ENCODE measurements at regions not wholly inside any gene's neighbourhood (a gene's known extent, or its start where the extent isn't known, plus 50 kb on each side); places are given as distances from the start of the nearest gene placed in this dataset.
"Not testable (repeated sequence)": the region's sequence is repeated elsewhere in the genome, so short reads cannot be mapped to it uniquely, and the experiment has no call there.

DNA sequence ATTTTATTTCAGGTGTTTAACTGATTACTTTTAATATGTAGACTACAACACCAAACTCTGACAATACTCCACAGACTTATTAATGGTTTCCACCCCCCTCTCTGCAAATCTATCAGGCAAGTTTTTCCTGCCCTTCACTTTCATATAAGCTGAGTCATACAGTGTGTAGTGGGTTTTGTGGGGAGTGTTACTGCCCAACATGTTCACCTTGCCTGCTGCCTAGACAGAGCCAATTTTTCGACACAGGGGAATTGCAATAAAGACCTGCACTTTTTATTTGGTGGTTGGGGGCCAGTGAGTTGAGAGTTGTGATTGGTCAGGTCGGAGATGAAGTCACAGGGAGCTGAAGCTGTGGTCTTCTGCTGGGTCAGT is 119.7 kb downstream of the PPIAL4G start:
- Histone ChIP-seq H3K27ac (no peak overlapping the region), H3K4me3 (no peak overlapping the region), H3K27me3 (peaks cover 44% of the 10 kb centered on the region), H3K9me3 (ENCODE audit: low read depth) (no peaks in the 10 kb centered on the region), H3K36me3 (no peaks in the 10 kb centered on the region), H3K4me1 (ENCODE audit: low read depth) (peaks cover 6% of the 10 kb centered on the region)
- no peak for DNase-seq (ENCODE audit: low read depth in 1 of 2, low spot score in 1 of 2)
- TF ChIP-seq, protein P1, sequence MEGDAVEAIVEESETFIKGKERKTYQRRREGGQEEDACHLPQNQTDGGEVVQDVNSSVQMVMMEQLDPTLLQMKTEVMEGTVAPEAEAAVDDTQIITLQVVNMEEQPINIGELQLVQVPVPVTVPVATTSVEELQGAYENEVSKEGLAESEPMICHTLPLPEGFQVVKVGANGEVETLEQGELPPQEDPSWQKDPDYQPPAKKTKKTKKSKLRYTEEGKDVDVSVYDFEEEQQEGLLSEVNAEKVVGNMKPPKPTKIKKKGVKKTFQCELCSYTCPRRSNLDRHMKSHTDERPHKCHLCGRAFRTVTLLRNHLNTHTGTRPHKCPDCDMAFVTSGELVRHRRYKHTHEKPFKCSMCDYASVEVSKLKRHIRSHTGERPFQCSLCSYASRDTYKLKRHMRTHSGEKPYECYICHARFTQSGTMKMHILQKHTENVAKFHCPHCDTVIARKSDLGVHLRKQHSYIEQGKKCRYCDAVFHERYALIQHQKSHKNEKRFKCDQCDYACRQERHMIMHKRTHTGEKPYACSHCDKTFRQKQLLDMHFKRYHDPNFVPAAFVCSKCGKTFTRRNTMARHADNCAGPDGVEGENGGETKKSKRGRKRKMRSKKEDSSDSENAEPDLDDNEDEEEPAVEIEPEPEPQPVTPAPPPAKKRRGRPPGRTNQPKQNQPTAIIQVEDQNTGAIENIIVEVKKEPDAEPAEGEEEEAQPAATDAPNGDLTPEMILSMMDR (IDR thresholded peaks at IDR 0.05; ENCODE audit: low read depth, low read length) = no peak

DNA sequence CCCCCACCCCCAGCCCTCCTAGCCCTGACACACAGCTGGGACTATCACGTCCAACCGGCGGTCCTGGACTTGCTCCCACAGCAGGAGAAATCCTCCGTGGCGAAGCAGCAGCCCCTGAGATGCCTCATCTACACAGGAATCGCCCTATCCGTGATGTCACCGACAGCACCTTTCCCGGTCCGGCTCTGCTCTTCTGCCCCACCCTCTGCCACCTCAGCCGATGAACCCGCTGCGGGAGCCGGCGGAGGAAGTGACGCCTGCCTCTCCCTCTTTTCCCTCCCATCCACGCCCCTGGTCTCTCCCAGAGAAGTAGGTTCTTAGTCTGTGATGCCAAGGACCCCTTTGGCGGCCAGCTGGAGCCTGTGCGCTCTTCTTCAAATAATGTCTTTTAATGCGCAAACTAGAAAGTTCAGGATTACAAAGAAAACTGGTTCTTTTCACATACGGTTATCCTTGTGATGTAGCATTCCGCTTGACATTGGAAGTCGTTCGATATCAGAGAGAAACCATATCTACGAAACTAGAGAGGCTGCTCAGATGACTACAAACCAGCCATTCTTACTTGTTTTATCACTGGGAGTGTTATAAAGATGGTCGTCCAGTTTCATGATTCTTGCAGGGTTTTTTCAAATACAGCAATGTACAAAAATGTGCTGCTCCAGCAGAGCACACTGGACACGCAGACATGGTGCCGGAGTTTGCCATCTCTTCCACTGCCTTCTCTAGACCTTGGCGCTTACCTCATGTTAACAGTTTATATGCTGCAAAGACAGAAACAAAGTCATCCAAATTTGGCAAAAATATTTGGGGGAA is 120.3 kb downstream of the PPIAL4G start:
- peaks cover 6% of the 10 kb centered on the region for H3K4me1 ChIP-seq (ENCODE audit: low read depth)
- no peaks in the 10 kb centered on the region for H3K36me3 ChIP-seq
- no peak overlapping the region for H3K27ac ChIP-seq
- H3K9me3 ChIP-seq (ENCODE audit: low read depth) = no peaks in the 10 kb centered on the region
- peak overlapping the region; percentile 12 for H3K4me3 ChIP-seq
- DNase-seq (ENCODE audit: low read depth in 1 of 2, low spot score in 1 of 2) = peak; percentile 31 to 58
- H3K27me3 ChIP-seq = peaks cover 44% of the 10 kb centered on the region
- TF ChIP-seq, protein P1 (IDR thresholded peaks at IDR 0.05; ENCODE audit: low read depth, low read length) = no peak

DNA sequence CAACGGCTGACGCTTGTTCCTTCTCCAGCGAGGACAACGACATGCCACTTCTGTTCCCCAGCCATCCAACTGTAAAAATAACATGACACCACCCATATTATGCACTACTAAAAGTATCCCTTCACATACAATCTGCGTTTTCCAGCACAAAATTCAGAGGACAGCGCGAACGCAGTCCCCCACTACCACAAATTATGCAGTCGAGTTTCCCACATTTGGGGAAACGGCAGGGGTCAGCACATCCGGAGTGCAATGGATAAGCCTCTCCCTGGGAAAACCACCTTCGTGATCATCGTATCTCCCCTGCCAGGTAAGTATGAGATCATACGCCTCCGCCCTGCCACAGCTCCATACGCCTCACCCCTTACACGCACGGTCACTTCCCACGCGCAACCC is 120.9 kb downstream of the PPIAL4G start:
- Histone ChIP-seq H3K27me3 (peaks cover 50% of the 10 kb centered on the region), H3K27ac (no peak overlapping the region), H3K9me3 (ENCODE audit: low read depth) (no peaks in the 10 kb centered on the region), H3K36me3 (no peaks in the 10 kb centered on the region), H3K4me1 (ENCODE audit: low read depth) (peaks cover 6% of the 10 kb centered on the region), H3K4me3 (peak overlapping the region; percentile 12)
- TF ChIP-seq, protein P1 (IDR thresholded peaks at IDR 0.05; ENCODE audit: low read depth, low read length) = no peak
- no peak for DNase-seq (ENCODE audit: low read depth in 1 of 2, low spot score in 1 of 2)

DNA sequence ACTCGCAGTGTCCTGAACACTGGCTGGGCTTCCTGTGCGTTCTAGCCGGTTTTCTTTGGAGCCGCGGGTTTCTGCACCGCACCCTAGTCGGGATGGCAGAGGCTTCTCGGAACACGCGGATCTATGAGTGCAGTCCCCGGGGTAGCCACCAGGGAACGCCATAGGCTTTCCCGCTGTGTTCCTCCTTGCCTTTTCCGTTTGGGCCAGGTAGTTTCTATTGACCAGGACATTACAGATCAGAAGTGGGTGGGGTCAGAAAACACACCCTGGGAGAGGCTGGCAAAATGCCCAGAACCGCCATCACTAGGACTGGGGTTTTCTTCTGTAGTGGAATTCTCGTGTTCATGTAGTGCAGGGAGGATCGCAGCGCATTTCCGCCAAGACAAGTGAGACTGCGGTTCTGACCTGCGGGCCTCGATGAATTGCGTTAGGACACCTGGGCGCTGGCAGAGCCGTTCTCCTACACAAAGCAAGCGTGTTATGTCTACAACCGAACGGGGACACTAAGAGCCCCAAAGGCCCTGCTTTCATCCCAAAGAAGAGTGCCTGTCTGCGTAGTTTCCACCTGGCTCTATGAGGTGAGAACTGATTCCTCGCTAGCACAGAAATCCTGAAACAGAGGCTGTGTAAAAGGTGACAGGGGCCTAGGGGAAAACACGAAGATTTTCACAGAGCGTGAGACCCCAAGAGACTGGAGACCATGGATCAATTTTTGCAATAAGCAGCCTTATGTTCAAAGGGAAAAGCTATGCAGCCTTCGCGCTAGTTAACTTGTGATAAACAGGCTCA is 121.5 kb downstream of the PPIAL4G start:
- H3K36me3 ChIP-seq; H3K4me1 ChIP-seq (ENCODE audit: low read depth); H3K9me3 ChIP-seq (ENCODE audit: low read depth); H3K27ac ChIP-seq: not testable (repeated sequence)
- Histone ChIP-seq H3K27me3 (peaks cover 56% of the 10 kb centered on the region), H3K4me3 (peak overlapping the region; percentile 12)
- peak; percentile 32 to 60 for DNase-seq (ENCODE audit: low read depth in 1 of 2, low spot score in 1 of 2)
- TF ChIP-seq, protein P1 (IDR thresholded peaks at IDR 0.05; ENCODE audit: low read depth, low read length) = peak; percentile 61

DNA sequence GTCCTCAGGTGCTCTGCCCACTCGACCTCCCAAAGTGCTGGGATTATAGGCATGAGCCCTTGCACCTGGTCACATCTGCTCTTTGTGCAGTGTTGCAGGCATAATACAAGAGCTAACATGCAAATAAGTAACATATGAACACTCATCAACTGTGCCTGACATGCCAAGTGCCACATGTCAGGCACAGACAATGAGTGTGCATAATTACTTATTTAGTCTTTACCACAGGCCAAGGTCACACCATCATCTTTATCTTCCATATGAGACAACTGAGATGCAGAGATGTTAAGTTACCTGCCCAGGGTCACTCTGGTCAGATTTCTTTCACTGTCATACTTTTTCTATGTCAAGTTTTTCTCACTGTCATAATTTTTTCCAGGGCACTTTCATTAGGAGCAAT is 126.1 kb downstream of the PPIAL4G start:
- H3K36me3 ChIP-seq = no peaks in the 10 kb centered on the region
- H3K4me1 ChIP-seq (ENCODE audit: low read depth) = peaks cover 15% of the 10 kb centered on the region
- H3K9me3 ChIP-seq (ENCODE audit: low read depth) = no peaks in the 10 kb centered on the region
- DNase-seq (ENCODE audit: low read depth in 1 of 2, low spot score in 1 of 2) = no peak
- peaks cover 78% of the 10 kb centered on the region for H3K27me3 ChIP-seq
- H3K27ac ChIP-seq = no peak overlapping the region
- H3K4me3 ChIP-seq = no peak overlapping the region
- TF ChIP-seq, protein P1 (IDR thresholded peaks at IDR 0.05; ENCODE audit: low read depth, low read length) = no peak
